ENCODE measurements at regions not wholly inside any gene's neighbourhood (a gene's known extent, or its start where the extent isn't known, plus 50 kb on each side); places are given as distances from the start of the nearest gene placed in this dataset.

- Histone ChIP-seq H3K36me3 (no peaks in the 10 kb centered on the region), H3K27ac (peak overlapping the region in 2 of 3 donors; percentile 65 to 88), H3K4me3 (no peak overlapping the region), H3K9me3 (no peaks in the 10 kb centered on the region), H3K27me3 (no peaks in the 10 kb centered on the region), H3K4me1 (peaks cover 0 to 44% (median 13%) of the 10 kb centered on the region in 4 donors)
- 0% methylated on average over 1 of the region's 3 CpGs for WGBS (ENCODE audit: insufficient coverage, low coverage, low lambda C conversion rate, missing lambda C conversion rate)
- DNase-seq = peak in 1 of 3 donors; percentile 60
- ATAC-seq = peak; percentile 70 to 86 (median 77)
- intact Hi-C loops (cut with DNase I) = no loop called here
- TF ChIP-seq POLR2A (IDR thresholded peaks at IDR 0.05) (no peak), CTCF (IDR thresholded peaks at IDR 0.05) (no peak)
Measured at GRCh38 chr3:124597979-124598378, 132.3 kb upstream of the UMPS start.

GRCh38 chr3:124599147-124599765, 131.0 kb upstream of the UMPS start:
- 54% methylated on average over 6 of the region's 9 CpGs for WGBS (ENCODE audit: insufficient coverage, low coverage, low lambda C conversion rate, missing lambda C conversion rate)
- no peaks in the 10 kb centered on the region for H3K27me3 ChIP-seq
- no peak for TF ChIP-seq CTCF (IDR thresholded peaks at IDR 0.05)
- TF ChIP-seq POLR2A (IDR thresholded peaks at IDR 0.05) = no peak
- peak overlapping the region in 1 of 3 donors; percentile 88 for H3K27ac ChIP-seq
- intact Hi-C loops (cut with DNase I) = no loop called here
- no peak overlapping the region for H3K4me3 ChIP-seq
- ATAC-seq (peak in 2 of 4 donors; percentile 23 to 67), DNase-seq (no peak)
- no peaks in the 10 kb centered on the region for H3K9me3 ChIP-seq
- H3K36me3 ChIP-seq = no peaks in the 10 kb centered on the region
- H3K4me1 ChIP-seq = peaks cover 0 to 34% (median 8%) of the 10 kb centered on the region in 4 donors

- peaks cover 0 to 34% (median 5%) of the 10 kb centered on the region in 4 donors for H3K4me1 ChIP-seq
- DNase-seq (no peak), ATAC-seq (peak in 1 of 4 donors; percentile 68)
- H3K27me3 ChIP-seq = no peaks in the 10 kb centered on the region
- no peaks in the 10 kb centered on the region for H3K36me3 ChIP-seq
- 33% methylated on average over 3 of the region's 4 CpGs for WGBS (ENCODE audit: insufficient coverage, low coverage, low lambda C conversion rate, missing lambda C conversion rate)
- intact Hi-C loops (cut with DNase I) = no loop called here
- TF ChIP-seq CTCF (IDR thresholded peaks at IDR 0.05) (no peak), POLR2A (IDR thresholded peaks at IDR 0.05) (no peak)
- H3K9me3 ChIP-seq = no peaks in the 10 kb centered on the region
- no peak overlapping the region for H3K4me3 ChIP-seq
- peak overlapping the region in 1 of 3 donors; percentile 88 for H3K27ac ChIP-seq
Measured at GRCh38 chr3:124599779-124600693, 130.2 kb upstream of the UMPS start.

GRCh38 chr3:124600765-124601164, 129.5 kb upstream of the UMPS start:
- H3K4me1 ChIP-seq = peaks cover 0 to 34% (median 5%) of the 10 kb centered on the region in 4 donors
- H3K4me3 ChIP-seq = no peak overlapping the region
- ATAC-seq (no peak), DNase-seq (no peak)
- H3K27ac ChIP-seq = no peak overlapping the region
- intact Hi-C loops (cut with DNase I) = no loop called here
- no peaks in the 10 kb centered on the region for H3K27me3 ChIP-seq
- TF ChIP-seq POLR2A (IDR thresholded peaks at IDR 0.05) (no peak), CTCF (IDR thresholded peaks at IDR 0.05) (no peak)
- no peaks in the 10 kb centered on the region for H3K9me3 ChIP-seq
- WGBS (ENCODE audit: insufficient coverage, low coverage, low lambda C conversion rate, missing lambda C conversion rate) = 67% methylated on average over 3 of the region's 4 CpGs
- H3K36me3 ChIP-seq = no peaks in the 10 kb centered on the region

All from right lobe of liver (tissue), 6 donors.